Upper lobe of right lung (tissue), 1 donor: ENCODE measurements at regions not wholly inside any gene's neighbourhood (a gene's known extent, or its start where the extent isn't known, plus 50 kb on each side); places are given as distances from the start of the nearest gene placed in this dataset.

Experiments used
- ATAC-seq: fragments of 200-7000 bp; cut with Tn5 transposase; one replicate; pipeline ENCODE4 v1.9.1; 2020; ENCODE audit warnings: mild to moderate bottlenecking, moderate library complexity
- DNase-seq: peaks from one replicate; pipeline ENCODE4 v3.0.0-alpha.2; 2020
- H3K27ac ChIP-seq: fragments of 200-600 bp; one replicate; pipeline ENCODE4 v1.8.0; 2022
- H3K27me3 ChIP-seq: fragments of 200-600 bp; one replicate; pipeline ENCODE4 v1.8.0; 2022; ENCODE audit warnings: mild to moderate bottlenecking
- H3K36me3 ChIP-seq: fragments of 200-600 bp; one replicate; pipeline ENCODE4 v1.8.0; 2022
- H3K4me1 ChIP-seq: fragments of 200-600 bp; one replicate; pipeline ENCODE4 v1.8.0; 2022
- H3K4me3 ChIP-seq: fragments of 200-600 bp; one replicate; pipeline ENCODE4 v1.8.0; 2022; ENCODE audit warnings: mild to moderate bottlenecking
- H3K9me3 ChIP-seq: fragments of 200-600 bp; one replicate; pipeline ENCODE4 v1.8.0; 2022
- CTCF ChIP-seq: fragments of 200-600 bp; IDR thresholded peaks from one replicate; pipeline ENCODE4 v1.8.0; 2022; ENCODE audit warnings: antibody characterized with exemption
- intact Hi-C: fragments of 100-400 bp; cut with DNase I; formaldehyde crosslinking; loops from one replicate; pipeline ENCODE4 v1.11.0; 2022
- donor health status: DM: no; HTN: yes; CAD: no; lungs with severe emphysema.

GRCh38 chr15:85905751-85906450 lies 111.2 kb upstream of the KLHL25 start:
- intact Hi-C loops = no loop called here
- no peak overlapping the region for H3K4me3 ChIP-seq
- no peak for TF ChIP-seq CTCF

GRCh38 chr15:85906640-85907039 lies 111.9 kb upstream of the KLHL25 start:
- H3K27ac ChIP-seq = no peak overlapping the region
- DNase-seq (no peak), ATAC-seq (no peak)
- H3K9me3 ChIP-seq = no peaks in the 10 kb centered on the region
- intact Hi-C loops = no loop called here
- no peak for TF ChIP-seq CTCF
- peaks cover 8% of the 10 kb centered on the region for H3K27me3 ChIP-seq
- no peaks in the 10 kb centered on the region for H3K4me1 ChIP-seq
- no peak overlapping the region for H3K4me3 ChIP-seq
- no peaks in the 10 kb centered on the region for H3K36me3 ChIP-seq

More at GRCh38 chr15:85905751-85906450, 111.2 kb upstream of the KLHL25 start:
- H3K4me1 ChIP-seq = no peaks in the 10 kb centered on the region
- H3K36me3 ChIP-seq = no peaks in the 10 kb centered on the region
- ATAC-seq (no peak), DNase-seq (no peak)
- H3K27me3 ChIP-seq = peaks cover 8% of the 10 kb centered on the region
- H3K27ac ChIP-seq = no peak overlapping the region
- H3K9me3 ChIP-seq = no peaks in the 10 kb centered on the region

- Histone ChIP-seq H3K27me3 (peaks cover 8% of the 10 kb centered on the region), H3K4me3 (no peak overlapping the region), H3K4me1 (no peaks in the 10 kb centered on the region), H3K36me3 (no peaks in the 10 kb centered on the region), H3K27ac (no peak overlapping the region), H3K9me3 (no peaks in the 10 kb centered on the region)
- no peak for ATAC-seq
- no peak for DNase-seq
- intact Hi-C loops = no loop called here
- TF ChIP-seq CTCF = no peak
Observed at GRCh38 chr15:85910834-85911233, 116.1 kb upstream of the KLHL25 start.

- H3K36me3 ChIP-seq = no peaks in the 10 kb centered on the region
- no peak for ATAC-seq
- DNase-seq = no peak
- H3K9me3 ChIP-seq = no peaks in the 10 kb centered on the region
- no peak overlapping the region for H3K4me3 ChIP-seq
- H3K4me1 ChIP-seq = no peaks in the 10 kb centered on the region
- TF ChIP-seq CTCF = no peak
- H3K27ac ChIP-seq = no peak overlapping the region
- H3K27me3 ChIP-seq = no peaks in the 10 kb centered on the region
- intact Hi-C loops = no loop called here
Observed at GRCh38 chr15:85913461-85913860, 118.7 kb upstream of the KLHL25 start.

GRCh38 chr15:85920956-85921355 lies 126.2 kb upstream of the KLHL25 start:
- intact Hi-C loops = no loop called here
- DNase-seq = no peak
- no peaks in the 10 kb centered on the region for H3K4me1 ChIP-seq

More at GRCh38 chr15:85920956-85921355, 126.2 kb upstream of the KLHL25 start:
- H3K9me3 ChIP-seq = no peaks in the 10 kb centered on the region
- ATAC-seq = no peak
- TF ChIP-seq CTCF = no peak
- no peak overlapping the region for H3K4me3 ChIP-seq
- H3K36me3 ChIP-seq = no peaks in the 10 kb centered on the region
- H3K27ac ChIP-seq = no peak overlapping the region
- no peaks in the 10 kb centered on the region for H3K27me3 ChIP-seq
